HepG2 (cell line): ENCODE measurements at regions not wholly inside any gene's neighbourhood (a gene's known extent, or its start where the extent isn't known, plus 50 kb on each side); places are given as distances from the start of the nearest gene placed in this dataset.

Source experiments
- ATF2 ChIP-seq: sonication (generic); formaldehyde crosslinking; IDR thresholded peaks from 2 replicates; pipeline ENCODE4 v1.4.0; 2020; ENCODE audit warnings: missing genetic modification reagents
- CTCF ChIP-seq: sonication (generic); formaldehyde crosslinking; IDR thresholded peaks from 2 replicates; pipeline ENCODE4 v1.5.0; 2020; ENCODE audit warnings: mild to moderate bottlenecking, missing genetic modification reagents, moderate library complexity
- KAT8 ChIP-seq: IDR thresholded peaks from 2 replicates; pipeline ENCODE4 v1.6.1; 2016; ENCODE audit warnings: missing genetic modification reagents, missing compliant biosample characterization
- MAX ChIP-seq: IDR thresholded peaks from 2 replicates; pipeline ENCODE4 v1.6.1; 2012; ENCODE audit warnings: inconsistent platforms
- POLR2AphosphoS5 ChIP-seq: IDR thresholded peaks from 2 replicates; pipeline ENCODE4 v1.6.1; 2012; ENCODE audit warnings: low read depth, low read length
- RERE ChIP-seq: IDR thresholded peaks from 2 replicates; pipeline ENCODE4 v1.6.1; 2016; ENCODE audit warnings: low read depth, missing genetic modification reagents, missing compliant biosample characterization
- SMARCE1 ChIP-seq: fragments of 450-650 bp; IDR thresholded peaks from 2 replicates; pipeline ENCODE4 v1.6.1; 2017; ENCODE audit warnings: borderline replicate concordance
- TGIF2 ChIP-seq: IDR thresholded peaks from 2 replicates; pipeline ENCODE4 v1.6.1; 2016; ENCODE audit warnings: control low read depth, missing compliant biosample characterization
- ZNF501 ChIP-seq: sonication (generic); formaldehyde crosslinking; IDR thresholded peaks from 2 replicates; pipeline ENCODE4 v1.5.1; 2020; ENCODE audit warnings: mild to moderate bottlenecking, moderate library complexity, missing genetic modification reagents
- ZNF567 ChIP-seq: sonication (generic); formaldehyde crosslinking; IDR thresholded peaks from 2 replicates; pipeline ENCODE4 v1.8.1; 2023; ENCODE audit warnings: mild to moderate bottlenecking, missing genetic modification reagents, borderline replicate concordance
- ZNF646 ChIP-seq: sonication (generic); formaldehyde crosslinking; IDR thresholded peaks from 2 replicates; pipeline ENCODE4 v1.9.0; 2021; ENCODE audit warnings: mild to moderate bottlenecking, missing genetic modification reagents

GRCh38 chr17:13398091-13398490 lies 203.6 kb downstream of the HS3ST3A1 start:
- TF ChIP-seq ATF2 (CRISPR knock-in tag) (no peak), RERE (CRISPR knock-in tag) (no peak), CTCF (CRISPR knock-in tag) (no peak), ZNF501 (CRISPR knock-in tag) (no peak), MAX (no peak), POLR2AphosphoS5 (no peak), ZNF646 (no peak), SMARCE1 (no peak), ZNF567 (no peak), TGIF2 (CRISPR knock-in tag) (no peak), KAT8 (CRISPR knock-in tag) (no peak)
